Right lobe of liver (tissue), 4 donors: ENCODE measurements at regions not wholly inside any gene's neighbourhood (a gene's known extent, or its start where the extent isn't known, plus 50 kb on each side); places are given as distances from the start of the nearest gene placed in this dataset.

Experiments used
- CTCF ChIP-seq, 4 donors: fragments of 200-600 bp in 3 of 4; fragments of 450-650 bp in 1 of 4; IDR thresholded peaks; one replicate each; pipeline versions ENCODE4 v1.5.1 to v1.8.0; 2016 to 2022; ENCODE audit warnings: antibody characterized with exemption in 4 of 4, mild to moderate bottlenecking in 2 of 4
- POLR2A ChIP-seq: fragments of 450-650 bp; IDR thresholded peaks from one replicate; pipeline ENCODE4 v1.6.1; 2017; ENCODE audit warnings: antibody characterized with exemption, mild to moderate bottlenecking
- donor health status: DM: no; HTN: no; CAD: no.
- donor health status: DM: no; HTN: no; CAD: no.
- donor health status: DM: no; HTN: yes; CAD: no.

GRCh38 chr6:166769648-166770047 is 142.6 kb upstream of the RPS6KA2 start:
- TF ChIP-seq CTCF (IDR thresholded peaks at IDR 0.05) (no peak), POLR2A (no peak)
